Activated CD8-positive, alpha-beta T cell treated with anti-CD3 and anti-CD28 coated beads for 36 hours (primary cell): ENCODE measurements at regions not wholly inside any gene's neighbourhood (a gene's known extent, or its start where the extent isn't known, plus 50 kb on each side); places are given as distances from the start of the nearest gene placed in this dataset.
A peak's percentile ranks its signal among the peaks of the same experiment; 100 is the strongest.

Experiments
- ATAC-seq: fragments of 200-7000 bp; cut with Tn5 transposase; one replicate; pipeline ENCODE4 v1.10.0; 2021; ENCODE audit warnings: mild to moderate bottlenecking, moderate library complexity
- CTCF ChIA-PET: fragments of 350-600 bp; sonication (Branson Sonifier 250); formaldehyde crosslinking; loops from one replicate; lab custom pipeline; 2021; ENCODE audit warnings: antibody characterized with exemption; lab: Charles Lee
- POLR2A ChIA-PET: fragments of 350-600 bp; sonication (Branson Sonifier 250); formaldehyde crosslinking; loops from one replicate; lab custom pipeline; 2021; ENCODE audit warnings: antibody characterized with exemption; lab: Charles Lee
- DNase-seq: peaks from one replicate; pipeline ENCODE4 v3.0.0-alpha.2; 2020
- H3K27ac Mint-ChIP-seq: one replicate; pipeline ENCODE4 v1.8.0; 2021; ENCODE audit warnings: mild to moderate bottlenecking, mixed read lengths
- H3K27me3 Mint-ChIP-seq: one replicate; pipeline ENCODE4 v1.8.0; 2021; ENCODE audit warnings: mixed read lengths
- H3K36me3 Mint-ChIP-seq: one replicate; pipeline ENCODE4 v1.8.0; 2021; ENCODE audit warnings: low read depth, mixed read lengths
- H3K4me1 Mint-ChIP-seq: one replicate; pipeline ENCODE4 v1.8.0; 2021; ENCODE audit warnings: low read depth, mixed read lengths
- H3K4me3 Mint-ChIP-seq: one replicate; pipeline ENCODE4 v1.8.0; 2021; ENCODE audit warnings: mild to moderate bottlenecking, moderate library complexity, mixed read lengths
- H3K9me3 Mint-ChIP-seq: one replicate; pipeline ENCODE4 v1.8.0; 2021; ENCODE audit warnings: mixed read lengths
- intact Hi-C: fragments of 100-400 bp; cut with micrococcal nuclease; formaldehyde crosslinking; loops from one replicate; pipeline ENCODE4 v1.10.0; 2022
- TF ChIP-seq, protein P1 (sequence below): fragments of 200-600 bp; IDR thresholded peaks from one replicate; pipeline ENCODE4 v1.8.0; 2022; ENCODE audit warnings: antibody characterized with exemption, mild to moderate bottlenecking

GRCh38 chrX:20456971-20457370 is 190.3 kb upstream of the RPS6KA3 start:
- CTCF ChIA-PET: no interaction called here
- H3K27ac Mint-ChIP-seq: no peak overlapping the region
- TF ChIP-seq, protein P1, sequence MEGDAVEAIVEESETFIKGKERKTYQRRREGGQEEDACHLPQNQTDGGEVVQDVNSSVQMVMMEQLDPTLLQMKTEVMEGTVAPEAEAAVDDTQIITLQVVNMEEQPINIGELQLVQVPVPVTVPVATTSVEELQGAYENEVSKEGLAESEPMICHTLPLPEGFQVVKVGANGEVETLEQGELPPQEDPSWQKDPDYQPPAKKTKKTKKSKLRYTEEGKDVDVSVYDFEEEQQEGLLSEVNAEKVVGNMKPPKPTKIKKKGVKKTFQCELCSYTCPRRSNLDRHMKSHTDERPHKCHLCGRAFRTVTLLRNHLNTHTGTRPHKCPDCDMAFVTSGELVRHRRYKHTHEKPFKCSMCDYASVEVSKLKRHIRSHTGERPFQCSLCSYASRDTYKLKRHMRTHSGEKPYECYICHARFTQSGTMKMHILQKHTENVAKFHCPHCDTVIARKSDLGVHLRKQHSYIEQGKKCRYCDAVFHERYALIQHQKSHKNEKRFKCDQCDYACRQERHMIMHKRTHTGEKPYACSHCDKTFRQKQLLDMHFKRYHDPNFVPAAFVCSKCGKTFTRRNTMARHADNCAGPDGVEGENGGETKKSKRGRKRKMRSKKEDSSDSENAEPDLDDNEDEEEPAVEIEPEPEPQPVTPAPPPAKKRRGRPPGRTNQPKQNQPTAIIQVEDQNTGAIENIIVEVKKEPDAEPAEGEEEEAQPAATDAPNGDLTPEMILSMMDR: no peak

DNA sequence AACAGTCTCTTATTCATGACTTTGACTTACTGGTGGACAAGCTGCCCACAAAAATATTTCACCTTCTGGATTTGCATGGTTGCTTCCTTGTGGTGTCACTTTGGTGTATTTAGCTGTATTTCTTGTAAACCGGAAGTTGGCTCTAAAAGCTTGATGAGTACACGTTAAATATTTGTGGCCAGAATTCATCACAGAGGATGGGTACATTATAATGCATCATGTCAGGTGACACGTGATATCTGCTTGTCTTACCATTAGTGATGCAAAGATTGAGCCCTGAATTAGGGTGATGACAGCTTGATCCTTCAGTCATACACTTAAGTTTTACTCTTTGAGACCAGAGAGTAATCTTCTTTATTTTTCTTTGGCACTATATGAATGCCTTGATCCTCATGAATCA is 188.3 kb upstream of the RPS6KA3 start:
- CTCF ChIA-PET: no interaction called here
- no peak overlapping the region for H3K27ac Mint-ChIP-seq

More at GRCh38 chrX:20456971-20457370, 190.3 kb upstream of the RPS6KA3 start:
- no peaks in the 10 kb centered on the region for H3K27me3 Mint-ChIP-seq
- POLR2A ChIA-PET: no interaction called here
- ATAC-seq: no peak
- no peak for DNase-seq
- no peaks in the 10 kb centered on the region for H3K36me3 Mint-ChIP-seq
- no peak overlapping the region for H3K4me3 Mint-ChIP-seq
- intact Hi-C loops: no loop called here
- peaks cover 57% of the 10 kb centered on the region for H3K4me1 Mint-ChIP-seq
- no peaks in the 10 kb centered on the region for H3K9me3 Mint-ChIP-seq

DNA sequence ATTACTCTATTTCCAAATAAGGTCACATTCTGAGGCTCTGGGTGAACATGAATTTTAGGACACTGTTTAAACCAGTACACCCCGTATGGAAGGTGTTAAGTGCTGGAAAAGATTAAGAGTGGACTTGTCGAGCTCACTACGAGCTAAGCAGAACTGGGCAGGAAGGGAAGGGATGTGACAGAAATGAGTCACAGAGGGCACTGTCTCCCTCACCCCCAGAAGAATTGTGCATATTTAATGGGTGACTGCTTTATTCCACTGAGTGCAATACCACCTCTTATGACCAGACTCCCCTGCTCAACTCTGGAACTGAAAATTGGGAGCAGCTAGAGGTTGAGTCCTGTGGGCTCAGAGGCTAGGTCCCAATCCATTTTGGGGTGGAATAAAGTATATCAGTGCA is 187.4 kb upstream of the RPS6KA3 start:
- H3K4me1 Mint-ChIP-seq: peaks cover 43% of the 10 kb centered on the region
- H3K9me3 Mint-ChIP-seq: no peaks in the 10 kb centered on the region
- ChIA-PET POLR2A (interaction anchor here (0.9 to 1.3 kb wide), 2 partner anchors 62 to 250 kb away, joined by 3 read pairs; no protein-coding TSS in a partner anchor), CTCF (no interaction called here)
- no peak overlapping the region for H3K4me3 Mint-ChIP-seq
- no peaks in the 10 kb centered on the region for H3K36me3 Mint-ChIP-seq
- intact Hi-C loops: no loop called here
- DNase-seq: peak; percentile 38
- no peaks in the 10 kb centered on the region for H3K27me3 Mint-ChIP-seq
- peak; percentile 87 for ATAC-seq
- TF ChIP-seq, protein P1: no peak
- peak overlapping the region; percentile 10 for H3K27ac Mint-ChIP-seq

More for the DNA sequence above, 188.3 kb upstream of the RPS6KA3 start:
- DNase-seq (no peak), ATAC-seq (no peak)
- H3K4me1 Mint-ChIP-seq: peaks cover 51% of the 10 kb centered on the region
- intact Hi-C loops: no loop called here
- no peak overlapping the region for H3K4me3 Mint-ChIP-seq
- TF ChIP-seq, protein P1: no peak
- POLR2A ChIA-PET: no interaction called here
- H3K9me3 Mint-ChIP-seq: no peaks in the 10 kb centered on the region
- H3K36me3 Mint-ChIP-seq: no peaks in the 10 kb centered on the region
- no peaks in the 10 kb centered on the region for H3K27me3 Mint-ChIP-seq

GRCh38 chrX:20452487-20452886 is 185.8 kb upstream of the RPS6KA3 start:
- peak overlapping the region; percentile 0 for H3K4me3 Mint-ChIP-seq
- POLR2A ChIA-PET: no interaction called here

DNA sequence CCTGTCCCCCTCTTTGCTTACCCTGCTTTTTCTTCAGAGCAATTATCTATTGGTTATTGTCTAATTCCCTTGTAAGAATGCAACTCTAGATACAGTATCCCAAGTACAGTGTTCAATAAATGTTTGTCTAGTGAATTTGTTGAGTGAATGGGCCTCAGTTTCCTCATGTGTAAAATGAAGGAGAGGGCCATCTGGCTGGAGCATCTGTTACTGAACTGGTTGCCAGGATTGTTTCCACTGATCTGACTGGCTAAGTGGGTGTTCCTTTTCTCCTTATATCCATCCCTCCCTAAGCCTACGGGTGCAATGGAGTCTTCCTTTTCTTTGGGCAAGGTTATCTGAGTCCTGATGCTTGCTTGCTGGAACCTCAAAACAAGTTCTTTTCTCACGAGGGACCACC is 185.2 kb upstream of the RPS6KA3 start:
- ChIA-PET CTCF (no interaction called here), POLR2A (no interaction called here)
- H3K4me1 Mint-ChIP-seq: peaks cover 47% of the 10 kb centered on the region
- DNase-seq (no peak), ATAC-seq (no peak)
- TF ChIP-seq, protein P1: no peak
- H3K4me3 Mint-ChIP-seq: no peak overlapping the region
- peak overlapping the region; percentile 75 for H3K27ac Mint-ChIP-seq
- intact Hi-C loops: no loop called here
- H3K9me3 Mint-ChIP-seq: no peaks in the 10 kb centered on the region
- no peaks in the 10 kb centered on the region for H3K27me3 Mint-ChIP-seq
- H3K36me3 Mint-ChIP-seq: no peaks in the 10 kb centered on the region

More at GRCh38 chrX:20452487-20452886, 185.8 kb upstream of the RPS6KA3 start:
- H3K9me3 Mint-ChIP-seq: no peaks in the 10 kb centered on the region
- H3K27me3 Mint-ChIP-seq: no peaks in the 10 kb centered on the region
- DNase-seq (no peak), ATAC-seq (peak; percentile 54)
- TF ChIP-seq, protein P1: no peak
- CTCF ChIA-PET: interaction anchor here (1.2 kb wide), 1 partner anchor 9 kb away, joined by 3 read pairs; no protein-coding TSS in a partner anchor
- H3K36me3 Mint-ChIP-seq: no peaks in the 10 kb centered on the region
- peak overlapping the region; percentile 75 for H3K27ac Mint-ChIP-seq
- intact Hi-C loops: no loop called here
- peaks cover 42% of the 10 kb centered on the region for H3K4me1 Mint-ChIP-seq
